ENCODE measurements at regions not wholly inside any gene's neighbourhood (a gene's known extent, or its start where the extent isn't known, plus 50 kb on each side); places are given as distances from the start of the nearest gene placed in this dataset.
A peak's percentile ranks its signal among the peaks of the same experiment; 100 is the strongest.

DNA sequence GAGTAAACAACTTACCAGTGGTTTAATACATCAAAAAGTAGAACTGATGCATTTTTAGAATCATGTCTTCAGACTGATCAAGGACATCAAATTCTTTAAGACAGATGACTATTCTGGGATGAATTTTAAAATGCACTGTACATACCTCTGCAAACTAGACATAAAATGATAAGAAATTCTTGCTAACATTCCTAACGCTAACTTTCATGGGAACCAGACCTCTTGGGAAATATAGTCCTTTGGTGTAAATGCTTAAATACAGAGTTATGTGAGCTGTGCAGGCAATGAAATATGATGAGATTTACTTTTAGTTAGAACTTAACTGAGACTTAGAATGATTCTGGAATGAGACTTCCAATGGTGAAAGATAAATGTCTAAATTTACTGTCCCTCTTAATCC lies 562.0 kb downstream of the NR4A2 start:
- no peaks in the 10 kb centered on the region for H3K27me3 Mint-ChIP-seq (ENCODE audit: unreplicated experiment)
- no peak overlapping the region for H3K4me3 Mint-ChIP-seq (ENCODE audit: unreplicated experiment)
- H3K36me3 Mint-ChIP-seq (ENCODE audit: unreplicated experiment): peaks cover 10% of the 10 kb centered on the region
- TF ChIP-seq, protein P1, sequence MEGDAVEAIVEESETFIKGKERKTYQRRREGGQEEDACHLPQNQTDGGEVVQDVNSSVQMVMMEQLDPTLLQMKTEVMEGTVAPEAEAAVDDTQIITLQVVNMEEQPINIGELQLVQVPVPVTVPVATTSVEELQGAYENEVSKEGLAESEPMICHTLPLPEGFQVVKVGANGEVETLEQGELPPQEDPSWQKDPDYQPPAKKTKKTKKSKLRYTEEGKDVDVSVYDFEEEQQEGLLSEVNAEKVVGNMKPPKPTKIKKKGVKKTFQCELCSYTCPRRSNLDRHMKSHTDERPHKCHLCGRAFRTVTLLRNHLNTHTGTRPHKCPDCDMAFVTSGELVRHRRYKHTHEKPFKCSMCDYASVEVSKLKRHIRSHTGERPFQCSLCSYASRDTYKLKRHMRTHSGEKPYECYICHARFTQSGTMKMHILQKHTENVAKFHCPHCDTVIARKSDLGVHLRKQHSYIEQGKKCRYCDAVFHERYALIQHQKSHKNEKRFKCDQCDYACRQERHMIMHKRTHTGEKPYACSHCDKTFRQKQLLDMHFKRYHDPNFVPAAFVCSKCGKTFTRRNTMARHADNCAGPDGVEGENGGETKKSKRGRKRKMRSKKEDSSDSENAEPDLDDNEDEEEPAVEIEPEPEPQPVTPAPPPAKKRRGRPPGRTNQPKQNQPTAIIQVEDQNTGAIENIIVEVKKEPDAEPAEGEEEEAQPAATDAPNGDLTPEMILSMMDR (IDR thresholded peaks at IDR 0.05; ENCODE audit: partially characterized antibody, unreplicated experiment): no peak
- no peak overlapping the region for H3K27ac Mint-ChIP-seq (ENCODE audit: unreplicated experiment)
- H3K9me3 Mint-ChIP-seq (ENCODE audit: unreplicated experiment): no peaks in the 10 kb centered on the region
- DNase-seq: no peak
- no peaks in the 10 kb centered on the region for H3K4me1 Mint-ChIP-seq (ENCODE audit: low read depth, unreplicated experiment)

DNA sequence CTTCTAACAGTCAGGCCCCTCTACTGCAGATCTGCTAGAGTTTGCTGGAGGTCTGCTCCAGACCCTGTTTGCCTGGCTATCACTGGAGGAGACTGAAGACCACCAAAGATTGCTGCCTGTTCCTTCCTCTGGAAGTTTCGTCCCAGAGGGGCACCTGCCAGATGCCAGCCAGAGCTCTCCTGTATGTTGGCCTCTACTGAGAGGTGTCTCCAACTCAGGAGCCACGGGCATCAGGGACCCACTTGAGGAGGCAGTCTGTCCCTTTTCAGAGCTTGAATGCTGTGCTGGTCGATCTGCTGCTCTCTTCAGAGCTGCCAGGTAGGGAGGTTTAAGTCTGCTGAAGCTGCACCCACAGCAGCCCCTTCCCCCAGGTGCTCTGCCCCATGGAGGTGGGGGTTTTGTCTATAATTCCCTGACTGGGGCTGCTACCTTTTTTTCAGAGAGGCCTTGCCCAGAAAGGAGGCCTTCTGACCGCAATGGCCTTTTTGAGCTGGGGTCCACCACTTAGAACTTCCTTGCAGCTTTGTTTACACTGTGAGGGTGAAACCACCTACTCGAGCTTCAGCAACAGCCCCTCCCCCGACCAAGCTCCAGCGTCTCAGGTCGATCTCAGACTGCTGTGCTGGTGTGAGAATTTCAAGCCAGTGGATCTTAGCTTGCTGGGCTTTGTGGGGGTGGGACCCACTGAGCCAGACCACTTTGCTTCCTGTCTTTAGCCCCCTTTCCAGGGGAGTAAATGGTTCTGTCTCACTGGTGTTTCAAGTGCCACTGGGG lies 566.0 kb downstream of the NR4A2 start:
- Mint-ChIP-seq H3K36me3 (ENCODE audit: unreplicated experiment) (peaks cover 26% of the 10 kb centered on the region), H3K4me3 (ENCODE audit: unreplicated experiment) (no peak overlapping the region), H3K27me3 (ENCODE audit: unreplicated experiment) (no peaks in the 10 kb centered on the region), H3K9me3 (ENCODE audit: unreplicated experiment) (peaks cover 2% of the 10 kb centered on the region), H3K4me1 (ENCODE audit: low read depth, unreplicated experiment) (no peaks in the 10 kb centered on the region), H3K27ac (ENCODE audit: unreplicated experiment) (no peak overlapping the region)
- DNase-seq: no peak
- TF ChIP-seq, protein P1 (IDR thresholded peaks at IDR 0.05; ENCODE audit: partially characterized antibody, unreplicated experiment): no peak

DNA sequence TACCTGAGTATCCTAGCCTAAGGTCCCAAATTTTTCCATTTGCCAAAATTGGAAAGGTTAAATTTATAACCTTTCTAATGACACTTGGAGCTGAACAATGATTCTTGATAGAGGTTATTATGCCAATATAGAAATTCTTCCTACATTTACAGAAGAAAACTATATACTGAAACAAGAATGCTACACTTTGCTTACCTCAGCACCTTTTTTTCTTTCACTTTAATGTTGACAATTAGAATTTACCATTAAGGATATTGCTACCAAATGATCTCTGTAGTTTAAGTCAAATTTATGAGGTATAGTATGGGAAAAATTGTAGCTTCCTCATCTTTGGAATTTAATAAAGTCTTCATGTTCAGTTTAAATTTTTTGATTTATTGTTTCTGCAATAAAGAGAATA lies 577.0 kb downstream of the NR4A2 start:
- no peaks in the 10 kb centered on the region for H3K9me3 Mint-ChIP-seq (ENCODE audit: unreplicated experiment)
- peaks cover 4% of the 10 kb centered on the region for H3K36me3 Mint-ChIP-seq (ENCODE audit: unreplicated experiment)
- no peak overlapping the region for H3K4me3 Mint-ChIP-seq (ENCODE audit: unreplicated experiment)
- H3K4me1 Mint-ChIP-seq (ENCODE audit: low read depth, unreplicated experiment): peaks cover 3% of the 10 kb centered on the region
- TF ChIP-seq, protein P1 (IDR thresholded peaks at IDR 0.05; ENCODE audit: partially characterized antibody, unreplicated experiment): no peak
- no peak for DNase-seq
- H3K27ac Mint-ChIP-seq (ENCODE audit: unreplicated experiment): no peak overlapping the region
- no peaks in the 10 kb centered on the region for H3K27me3 Mint-ChIP-seq (ENCODE audit: unreplicated experiment)

DNA sequence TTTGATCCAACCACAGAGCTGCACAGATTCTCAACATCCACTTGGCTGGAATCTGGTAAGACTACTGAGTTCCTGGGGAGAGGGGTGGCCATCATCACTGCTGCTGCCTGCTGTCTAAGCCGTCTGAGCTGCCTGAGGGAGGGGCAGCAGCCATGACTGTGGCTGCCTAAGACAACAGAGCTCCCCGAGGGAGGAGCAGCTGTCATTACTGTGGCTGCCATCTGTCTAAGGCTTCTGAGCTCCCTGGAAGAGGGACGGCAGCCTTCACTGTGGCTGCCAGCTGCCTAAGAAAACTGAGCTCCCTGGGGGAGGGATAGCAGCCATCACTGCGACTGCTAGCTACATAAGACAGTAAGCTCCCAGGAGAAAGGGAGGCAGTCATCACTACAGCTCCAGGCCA lies 584.4 kb downstream of the NR4A2 start:
- H3K4me3 Mint-ChIP-seq (ENCODE audit: unreplicated experiment): no peak overlapping the region
- TF ChIP-seq, protein P1 (IDR thresholded peaks at IDR 0.05; ENCODE audit: partially characterized antibody, unreplicated experiment): peak; percentile 32
- peaks cover 9% of the 10 kb centered on the region for H3K36me3 Mint-ChIP-seq (ENCODE audit: unreplicated experiment)
- DNase-seq: peak; percentile 89
- H3K27ac Mint-ChIP-seq (ENCODE audit: unreplicated experiment): no peak overlapping the region
- H3K4me1 Mint-ChIP-seq (ENCODE audit: low read depth, unreplicated experiment): peaks cover 12% of the 10 kb centered on the region
- H3K27me3 Mint-ChIP-seq (ENCODE audit: unreplicated experiment): peaks cover 10% of the 10 kb centered on the region
- peaks cover 9% of the 10 kb centered on the region for H3K9me3 Mint-ChIP-seq (ENCODE audit: unreplicated experiment)

DNA sequence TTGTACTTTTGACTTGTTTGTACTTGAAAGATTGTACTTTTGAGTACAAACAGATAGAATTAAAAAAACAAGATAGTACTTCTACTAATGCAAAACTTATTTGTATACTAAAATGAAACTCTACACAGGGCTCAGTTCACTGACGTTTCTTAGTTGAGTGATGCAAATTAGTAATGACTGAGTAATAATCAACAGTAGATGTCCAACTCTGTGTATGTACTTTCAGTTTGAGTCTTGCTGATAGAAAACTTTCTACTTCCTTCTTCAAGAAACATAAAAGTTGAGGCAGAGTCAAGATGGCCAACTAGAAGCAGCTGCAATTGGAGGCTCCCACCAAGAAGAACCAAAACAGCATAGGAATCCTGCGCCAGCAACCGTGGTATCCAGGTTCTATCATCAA lies 585.0 kb downstream of the NR4A2 start:
- Mint-ChIP-seq H3K27ac (ENCODE audit: unreplicated experiment) (no peak overlapping the region), H3K36me3 (ENCODE audit: unreplicated experiment) (peaks cover 10% of the 10 kb centered on the region), H3K9me3 (ENCODE audit: unreplicated experiment) (peaks cover 9% of the 10 kb centered on the region), H3K27me3 (ENCODE audit: unreplicated experiment) (peaks cover 10% of the 10 kb centered on the region), H3K4me3 (ENCODE audit: unreplicated experiment) (peak overlapping the region; percentile 69), H3K4me1 (ENCODE audit: low read depth, unreplicated experiment) (peaks cover 13% of the 10 kb centered on the region)
- DNase-seq: no peak
- TF ChIP-seq, protein P1 (IDR thresholded peaks at IDR 0.05; ENCODE audit: partially characterized antibody, unreplicated experiment): no peak

All from glutamatergic neuron (in vitro differentiated cells).